Skeletal muscle tissue (tissue), 3 donors: ENCODE measurements at regions not wholly inside any gene's neighbourhood (a gene's known extent, or its start where the extent isn't known, plus 50 kb on each side); places are given as distances from the start of the nearest gene placed in this dataset.
"Not testable (repeated sequence)": the region's sequence is repeated elsewhere in the genome, so short reads cannot be mapped to it uniquely, and the experiment has no call there.

Experiments
- H3K27ac ChIP-seq: one replicate; pipeline ENCODE4 v1.7.0; 2013; ENCODE audit warnings: mild to moderate bottlenecking, low read depth, low read length, inconsistent platforms
- H3K27me3 ChIP-seq, 3 donors: one replicate each; pipeline ENCODE4 v1.7.0; 2013; ENCODE audit warnings: low read length in 3 of 3; ENCODE audit not compliant: control insufficient read depth in 3 of 3, insufficient read depth in 3 of 3
- H3K36me3 ChIP-seq, 3 donors: one replicate each; pipeline ENCODE4 v1.7.0; 2013; ENCODE audit warnings: low read length in 3 of 3; ENCODE audit not compliant: control insufficient read depth in 3 of 3, insufficient read depth in 3 of 3
- H3K4me1 ChIP-seq, 3 donors: one replicate each; pipeline ENCODE4 v1.7.0; 2013; ENCODE audit warnings: low read length in 3 of 3, mild to moderate bottlenecking in 3 of 3; ENCODE audit not compliant: control insufficient read depth in 3 of 3, insufficient read depth in 3 of 3
- H3K4me3 ChIP-seq, 3 donors: one replicate each; pipeline ENCODE4 v1.7.0; 2013; ENCODE audit warnings: low read length in 3 of 3
- H3K9ac ChIP-seq, 3 donors: one replicate each; pipeline ENCODE4 v1.7.0; 2013; ENCODE audit warnings: low read length in 3 of 3, mild to moderate bottlenecking in 3 of 3, moderate library complexity in 2 of 3, low read depth in 1 of 3
- H3K9me3 ChIP-seq, 3 donors: one replicate each; pipeline ENCODE4 v1.7.0; 2013; ENCODE audit warnings: low read length in 3 of 3; ENCODE audit not compliant: control insufficient read depth in 3 of 3
- donor health status: Osteomylitis.

DNA sequence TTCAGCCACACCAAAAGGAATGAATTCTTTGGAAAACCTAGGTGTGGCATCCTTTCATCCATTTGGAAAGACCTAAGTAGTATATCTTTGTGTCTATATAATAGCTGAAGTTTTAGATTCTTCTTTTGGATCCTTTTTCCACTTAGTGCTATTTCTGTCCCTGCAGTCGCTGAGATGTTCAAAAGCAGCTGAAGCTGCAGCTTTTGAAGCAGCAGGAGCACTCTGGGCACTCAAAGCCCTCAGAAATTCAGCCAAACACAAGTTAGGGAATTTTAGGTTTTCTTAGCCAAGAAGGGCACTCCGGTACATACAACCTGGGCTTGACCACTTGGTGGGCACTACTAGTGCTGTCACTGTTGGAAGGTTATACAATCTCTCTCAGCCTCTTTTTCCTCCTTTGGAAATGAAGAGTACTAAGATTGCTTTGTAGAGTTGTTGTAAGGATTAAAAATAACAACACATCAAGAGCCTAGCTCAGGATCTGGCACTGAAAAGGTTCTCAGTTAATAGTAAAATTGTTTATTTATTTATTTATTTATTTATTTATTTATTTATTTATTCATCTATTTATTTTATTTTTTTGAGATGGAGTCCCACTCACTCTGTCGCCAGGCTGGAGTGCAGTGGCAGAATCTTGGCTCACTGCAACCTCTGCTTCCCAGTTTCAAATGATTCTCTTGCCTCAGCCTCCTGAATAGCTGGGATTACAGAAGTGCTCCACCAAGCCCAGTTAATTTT lies 71.9 kb upstream of the SLC22A16 start:
- H3K27ac ChIP-seq: no peak overlapping the region
- H3K4me3 ChIP-seq: no peak overlapping the region
- no peaks in the 10 kb centered on the region for H3K4me1 ChIP-seq
- H3K9ac ChIP-seq: no peak overlapping the region
- H3K36me3 ChIP-seq: no peaks in the 10 kb centered on the region
- H3K27me3 ChIP-seq: peaks cover 3 to 5% (median 5%) of the 10 kb centered on the region in 3 donors
- H3K9me3 ChIP-seq: peaks cover 0 to 1% (median 0%) of the 10 kb centered on the region in 3 donors

DNA sequence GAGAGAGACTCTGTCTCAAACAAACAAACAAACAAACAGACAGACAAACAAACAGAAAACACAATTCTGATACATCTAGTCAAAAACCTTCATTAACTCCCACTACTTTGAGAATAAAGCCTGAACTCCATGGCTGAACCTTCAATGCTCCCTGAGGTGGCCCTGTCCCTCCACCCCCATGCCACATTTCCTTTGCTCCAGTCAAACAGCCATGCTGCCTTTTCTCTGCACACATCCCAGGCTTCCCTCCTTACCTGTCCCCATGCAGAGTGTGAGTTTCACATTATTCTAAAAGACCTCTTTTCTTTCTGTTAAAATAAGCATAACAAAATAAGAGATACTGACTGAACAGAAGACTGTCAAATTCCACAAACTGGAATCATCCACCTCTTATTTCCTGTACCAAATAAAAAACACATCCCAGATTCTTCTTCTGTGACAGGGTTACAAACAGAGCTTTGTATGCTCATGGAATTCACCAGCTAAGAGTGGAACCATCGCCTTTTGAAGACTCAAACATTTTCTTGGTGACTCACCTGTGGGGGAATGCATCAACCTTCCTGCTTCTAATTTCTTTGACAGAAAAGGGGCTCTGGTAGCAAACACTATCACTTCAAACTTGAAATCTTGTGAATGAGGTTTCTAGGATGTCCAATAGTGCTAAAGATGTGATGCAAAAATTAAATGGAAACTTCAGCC lies 71.0 kb upstream of the SLC22A16 start:
- Histone ChIP-seq H3K9me3 (peaks cover 0 to 1% (median 0%) of the 10 kb centered on the region in 3 donors), H3K9ac (no peak overlapping the region), H3K27ac (no peak overlapping the region), H3K4me3 (no peak overlapping the region), H3K4me1 (no peaks in the 10 kb centered on the region), H3K36me3 (no peaks in the 10 kb centered on the region), H3K27me3 (peaks cover 3 to 8% (median 8%) of the 10 kb centered on the region in 3 donors)

DNA sequence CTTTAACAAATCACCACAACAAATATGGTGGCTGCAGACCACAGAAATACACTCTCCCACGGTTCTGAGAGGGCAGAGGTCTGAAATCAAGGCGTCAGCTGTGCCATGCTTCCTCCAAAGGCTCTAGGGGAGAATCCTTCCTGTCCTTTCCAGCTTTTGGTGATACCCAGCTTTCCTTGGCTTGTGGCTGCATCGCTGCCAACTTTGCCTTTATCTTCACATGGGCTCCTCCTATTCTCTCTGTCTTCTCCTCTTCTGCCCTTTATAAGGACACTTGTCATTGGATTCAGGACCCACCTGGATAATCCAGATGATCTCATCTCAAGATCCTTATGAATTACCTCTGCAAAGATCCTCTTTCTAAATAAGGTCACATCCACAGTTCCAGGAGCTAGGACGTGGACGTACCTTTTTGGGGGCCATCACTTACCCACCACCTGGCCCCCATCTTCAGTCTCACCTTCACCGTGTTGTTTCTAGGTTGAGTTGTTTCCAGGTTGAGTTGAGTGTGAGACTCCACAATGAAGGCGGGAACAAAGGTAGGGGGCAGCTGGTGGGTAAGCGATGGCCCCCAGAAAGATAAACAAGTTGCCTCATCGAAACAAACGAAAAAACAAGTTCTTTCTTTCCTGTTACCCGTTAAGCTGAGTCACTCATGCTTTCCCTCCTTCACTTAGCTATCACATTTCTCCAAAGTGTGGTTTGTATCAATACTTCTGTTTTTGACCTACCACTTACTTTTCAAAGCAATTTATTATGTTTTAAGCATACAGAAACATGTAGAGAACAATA lies 68.9 kb upstream of the SLC22A16 start:
- no peaks in the 10 kb centered on the region for H3K4me1 ChIP-seq
- no peak overlapping the region for H3K9ac ChIP-seq
- no peaks in the 10 kb centered on the region for H3K36me3 ChIP-seq
- H3K4me3 ChIP-seq: no peak overlapping the region
- peaks cover 3 to 8% (median 8%) of the 10 kb centered on the region in 3 donors for H3K27me3 ChIP-seq
- peaks cover 0 to 1% (median 0%) of the 10 kb centered on the region in 3 donors for H3K9me3 ChIP-seq
- no peak overlapping the region for H3K27ac ChIP-seq

DNA sequence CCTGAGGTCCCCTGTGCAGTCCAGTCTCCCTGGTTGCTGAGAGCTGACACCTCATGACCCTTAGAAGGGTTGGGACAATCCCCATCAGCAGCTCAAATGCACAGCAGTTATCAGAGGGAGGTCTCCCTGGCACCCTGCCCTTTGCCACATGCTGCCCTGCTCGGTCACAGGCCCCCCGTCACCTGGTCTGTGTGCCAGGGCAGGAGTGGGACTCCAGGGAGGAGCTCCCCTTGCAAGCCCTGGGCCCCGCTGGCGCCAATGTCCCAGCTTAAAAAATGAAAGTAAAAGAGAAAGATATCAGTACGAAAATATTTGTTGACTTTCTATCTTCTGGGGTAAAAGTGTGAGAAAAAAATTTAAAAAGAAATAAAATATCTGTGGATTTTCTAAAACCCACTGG lies 68.1 kb upstream of the SLC22A16 start:
- peaks cover 3 to 8% (median 8%) of the 10 kb centered on the region in 3 donors for H3K27me3 ChIP-seq
- no peak overlapping the region for H3K9ac ChIP-seq
- no peaks in the 10 kb centered on the region for H3K4me1 ChIP-seq
- H3K9me3 ChIP-seq: peaks cover 0 to 1% (median 0%) of the 10 kb centered on the region in 3 donors
- no peak overlapping the region for H3K4me3 ChIP-seq
- H3K27ac ChIP-seq: no peak overlapping the region
- no peaks in the 10 kb centered on the region for H3K36me3 ChIP-seq

DNA sequence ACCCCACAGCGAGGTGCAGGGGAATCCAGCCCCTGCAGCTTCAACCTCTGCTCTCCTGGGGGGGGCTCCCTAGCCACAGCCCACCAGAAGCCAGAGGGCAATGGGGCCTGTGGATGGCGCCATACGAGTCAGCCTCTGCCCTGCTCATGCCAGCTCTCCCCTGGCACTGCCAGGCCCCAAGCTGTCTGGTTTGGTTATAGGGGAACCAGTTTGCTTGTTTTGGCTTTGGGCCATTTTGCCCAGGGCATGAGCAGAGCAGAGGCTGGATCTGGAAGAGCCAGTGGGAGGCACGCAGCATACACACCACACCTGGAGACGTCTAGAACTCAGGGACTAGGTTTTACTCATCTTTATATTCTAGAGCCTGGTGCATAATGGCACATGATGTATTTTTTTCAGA lies 66.7 kb upstream of the SLC22A16 start:
- Histone ChIP-seq H3K9me3 (peaks cover 0 to 1% (median 0%) of the 10 kb centered on the region in 3 donors), H3K4me1 (no peaks in the 10 kb centered on the region), H3K9ac (no peak overlapping the region), H3K36me3 (no peaks in the 10 kb centered on the region), H3K27me3 (peaks cover 3 to 8% (median 8%) of the 10 kb centered on the region in 3 donors), H3K4me3 (no peak overlapping the region), H3K27ac (no peak overlapping the region)

DNA sequence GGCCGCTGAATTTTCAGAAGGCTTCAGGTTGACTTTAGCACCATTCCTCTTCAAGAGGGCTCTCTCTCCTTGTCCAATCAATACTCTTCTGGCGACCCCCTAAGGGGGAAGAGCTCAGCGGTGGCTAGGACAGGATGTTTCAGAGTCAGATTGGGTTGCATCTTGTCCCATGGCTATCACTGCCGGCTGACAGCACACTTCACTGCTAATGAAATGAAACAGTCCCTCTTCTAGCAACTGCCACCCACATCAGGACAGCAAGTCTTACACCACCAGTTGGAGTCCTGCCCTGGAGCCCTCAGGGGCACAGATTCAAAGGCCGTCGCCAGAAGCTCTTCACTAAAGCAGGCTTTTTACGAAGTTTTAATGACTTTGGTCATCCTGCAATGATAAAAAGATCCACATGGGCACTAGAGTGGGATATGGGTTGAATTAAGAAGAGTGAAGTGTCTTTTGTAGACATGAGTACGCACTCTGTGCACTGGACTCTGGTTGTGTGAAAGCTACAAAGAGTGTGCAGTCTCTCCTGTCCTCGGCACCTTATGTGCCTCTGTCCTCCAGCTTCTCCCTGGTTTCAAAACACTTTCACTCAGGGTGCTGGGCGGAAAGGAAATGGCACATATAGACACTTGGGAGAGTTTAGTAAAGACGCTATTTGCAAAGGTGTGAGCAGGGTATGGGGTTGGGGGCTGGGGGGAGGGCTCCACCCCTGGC lies 66.1 kb upstream of the SLC22A16 start:
- Histone ChIP-seq H3K27me3 (peaks cover 3 to 8% (median 8%) of the 10 kb centered on the region in 3 donors), H3K9ac (no peak overlapping the region), H3K27ac (no peak overlapping the region), H3K4me3 (no peak overlapping the region), H3K36me3 (no peaks in the 10 kb centered on the region), H3K4me1 (no peaks in the 10 kb centered on the region), H3K9me3 (peaks cover 0 to 1% (median 0%) of the 10 kb centered on the region in 3 donors)

DNA sequence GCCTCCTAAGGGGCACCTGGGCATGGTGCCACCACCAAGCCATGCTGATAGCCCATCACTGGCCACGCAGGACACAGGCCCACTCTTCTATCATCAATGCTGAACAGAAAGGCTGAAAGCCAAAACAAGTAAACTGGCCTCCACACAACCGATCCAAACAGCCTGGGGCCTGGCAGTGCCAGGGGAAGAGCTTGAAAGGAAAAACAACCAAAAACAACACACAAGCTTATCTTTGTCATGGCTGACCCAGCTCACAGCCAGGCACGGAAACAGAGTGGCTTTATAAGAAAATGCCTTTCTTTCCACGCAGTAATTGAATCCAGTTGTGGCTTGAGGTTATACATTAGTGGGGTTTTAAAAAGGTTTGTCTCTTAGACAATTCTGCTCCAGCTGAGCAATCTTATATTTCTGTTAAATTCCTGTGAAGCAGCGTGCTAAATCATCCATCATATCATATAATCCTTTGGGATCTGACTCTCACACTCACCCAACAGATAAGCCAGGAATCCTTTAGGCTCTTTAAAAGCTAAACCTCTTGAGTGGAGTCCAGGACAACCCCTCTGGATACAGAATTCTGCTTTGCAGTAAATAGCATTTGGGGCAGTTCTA lies 65.4 kb upstream of the SLC22A16 start:
- Histone ChIP-seq H3K27ac (no peak overlapping the region), H3K27me3 (peaks cover 3 to 8% (median 8%) of the 10 kb centered on the region in 3 donors), H3K9ac (no peak overlapping the region), H3K36me3 (no peaks in the 10 kb centered on the region), H3K4me1 (no peaks in the 10 kb centered on the region), H3K4me3 (no peak overlapping the region), H3K9me3 (peaks cover 0 to 1% (median 0%) of the 10 kb centered on the region in 3 donors)

DNA sequence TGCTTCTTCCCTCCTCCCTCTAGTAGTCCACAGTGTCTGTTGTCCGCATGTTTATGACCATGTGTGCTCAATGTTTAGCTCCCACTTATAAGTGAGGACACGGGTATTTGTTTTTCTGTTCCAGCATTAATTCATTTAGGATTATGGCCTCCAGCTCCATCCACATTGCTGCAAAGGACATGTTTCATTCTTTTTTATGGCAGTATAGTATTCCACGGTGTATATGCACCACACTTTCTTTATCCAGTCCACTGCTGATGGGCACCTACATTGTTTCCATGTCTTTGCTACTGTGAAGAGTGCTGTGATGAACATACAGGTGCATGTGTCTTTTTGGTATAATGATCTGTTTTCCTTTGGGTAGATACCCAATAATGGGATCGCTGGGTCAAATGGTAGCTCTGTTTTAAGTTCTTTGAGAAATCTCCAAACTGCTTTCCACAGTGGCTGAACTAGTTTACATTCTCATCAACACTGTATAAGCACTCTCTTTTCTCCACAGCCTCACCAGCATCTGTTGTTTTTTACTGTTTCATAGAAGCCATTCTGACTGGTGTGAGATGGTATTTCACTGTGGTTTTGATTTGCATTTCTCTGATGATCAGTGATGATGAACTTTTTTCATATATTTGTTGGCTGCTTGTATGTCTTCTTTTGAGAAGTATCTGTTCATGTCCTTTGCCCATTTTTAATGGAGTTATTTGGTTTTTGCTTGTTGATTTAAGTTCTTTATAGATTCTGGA lies 63.0 kb upstream of the SLC22A16 start:
- not testable (repeated sequence) for H3K27me3 ChIP-seq, H3K27ac ChIP-seq, H3K9me3 ChIP-seq, H3K4me1 ChIP-seq, H3K9ac ChIP-seq, H3K4me3 ChIP-seq, H3K36me3 ChIP-seq
